BLaER1 (cell line): ENCODE measurements at regions not wholly inside any gene's neighbourhood (a gene's known extent, or its start where the extent isn't known, plus 50 kb on each side); places are given as distances from the start of the nearest gene placed in this dataset.

ENCODE experiments used
- H3K27ac ChIP-seq: shearing (Covaris generic); formaldehyde crosslinking; 2 replicates; pipeline ENCODE4 v1.8.1; 2022
- H3K27me3 ChIP-seq: shearing (Covaris generic); formaldehyde crosslinking; 2 replicates; pipeline ENCODE4 v1.8.1; 2022
- H3K36me3 ChIP-seq: shearing (Covaris generic); formaldehyde crosslinking; 2 replicates; pipeline ENCODE4 v1.8.1; 2022
- H3K4me1 ChIP-seq: shearing (Covaris generic); formaldehyde crosslinking; 2 replicates; pipeline ENCODE4 v1.8.1; 2022
- H3K4me2 ChIP-seq: shearing (Covaris generic); formaldehyde crosslinking; 2 replicates; pipeline ENCODE4 v1.8.1; 2022
- H3K4me3 ChIP-seq: shearing (Covaris generic); formaldehyde crosslinking; 2 replicates; pipeline ENCODE4 v1.8.1; 2022
- H3K9ac ChIP-seq: shearing (Covaris generic); formaldehyde crosslinking; 2 replicates; pipeline ENCODE4 v1.8.1; 2022
- H3K9me3 ChIP-seq: shearing (Covaris generic); formaldehyde crosslinking; 2 replicates; pipeline ENCODE4 v1.8.1; 2022
- H4K20me1 ChIP-seq: shearing (Covaris generic); formaldehyde crosslinking; 2 replicates; pipeline ENCODE4 v1.8.1; 2022
- Cebpa-rat ChIP-seq: shearing (Covaris generic); IDR thresholded peaks from 2 replicates; pipeline ENCODE4 v1.8.1; 2022

GRCh38 chr13:60328073-60328472 lies 68.9 kb upstream of the TDRD3 start:
- Histone ChIP-seq H3K4me2 (0 out of 2 replicates have a peak overlapping the region, but pooled peaks have one; percentile 3), H3K27ac (no peak overlapping the region), H4K20me1 (no peaks in the 10 kb centered on the region), H3K4me1 (peaks cover 9% of the 10 kb centered on the region), H3K9me3 (0 out of 2 replicates have a peak, but pooled peaks cover 3% of the 10 kb centered on the region), H3K9ac (no peak overlapping the region), H3K27me3 (no peaks in the 10 kb centered on the region), H3K4me3 (no peak overlapping the region), H3K36me3 (no peaks in the 10 kb centered on the region)
- no peak for TF ChIP-seq Cebpa-rat

- TF ChIP-seq Cebpa-rat, result no peak
- 0 out of 2 replicates have a peak, but pooled peaks cover 7% of the 10 kb centered on the region for H3K9me3 ChIP-seq
- H3K9ac ChIP-seq, result no peak overlapping the region
- no peak overlapping the region for H3K4me3 ChIP-seq
- no peaks in the 10 kb centered on the region for H3K36me3 ChIP-seq
- H3K27ac ChIP-seq, result no peak overlapping the region
- H4K20me1 ChIP-seq, result no peaks in the 10 kb centered on the region
- H3K27me3 ChIP-seq, result no peaks in the 10 kb centered on the region
- peaks cover 9% of the 10 kb centered on the region for H3K4me1 ChIP-seq
- no peak overlapping the region for H3K4me2 ChIP-seq
Measured at GRCh38 chr13:60329221-60329923, 67.6 kb upstream of the TDRD3 start.

GRCh38 chr13:60331249-60332012 lies 65.6 kb upstream of the TDRD3 start:
- no peak for TF ChIP-seq Cebpa-rat
- Histone ChIP-seq H4K20me1 (no peaks in the 10 kb centered on the region), H3K4me2 (no peak overlapping the region), H3K9me3 (0 out of 2 replicates have a peak, but pooled peaks cover 7% of the 10 kb centered on the region), H3K9ac (no peak overlapping the region), H3K36me3 (no peaks in the 10 kb centered on the region), H3K27ac (no peak overlapping the region), H3K27me3 (no peaks in the 10 kb centered on the region), H3K4me3 (no peak overlapping the region), H3K4me1 (peaks cover 9% of the 10 kb centered on the region)

- H3K4me2 ChIP-seq, result no peak overlapping the region
- no peak overlapping the region for H3K4me3 ChIP-seq
- no peaks in the 10 kb centered on the region for H4K20me1 ChIP-seq
- H3K36me3 ChIP-seq, result no peaks in the 10 kb centered on the region
- H3K9me3 ChIP-seq, result 0 out of 2 replicates have a peak, but pooled peaks cover 7% of the 10 kb centered on the region
- peaks cover 8% of the 10 kb centered on the region for H3K4me1 ChIP-seq
- no peak overlapping the region for H3K27ac ChIP-seq
- TF ChIP-seq Cebpa-rat, result no peak
- no peak overlapping the region for H3K9ac ChIP-seq
- no peaks in the 10 kb centered on the region for H3K27me3 ChIP-seq
Measured at GRCh38 chr13:60332682-60333081, 64.3 kb upstream of the TDRD3 start.

GRCh38 chr13:60334310-60334709 lies 62.7 kb upstream of the TDRD3 start:
- no peaks in the 10 kb centered on the region for H3K27me3 ChIP-seq
- H3K27ac ChIP-seq, result no peak overlapping the region

GRCh38 chr13:60335531-60335930 lies 61.5 kb upstream of the TDRD3 start:
- Histone ChIP-seq H3K36me3 (no peaks in the 10 kb centered on the region), H3K27me3 (no peaks in the 10 kb centered on the region), H3K4me3 (no peak overlapping the region), H3K9me3 (0 out of 2 replicates have a peak, but pooled peaks cover 7% of the 10 kb centered on the region), H3K4me2 (no peak overlapping the region), H3K9ac (no peak overlapping the region), H4K20me1 (no peaks in the 10 kb centered on the region), H3K27ac (no peak overlapping the region), H3K4me1 (no peaks in the 10 kb centered on the region)
- TF ChIP-seq Cebpa-rat, result no peak

More at GRCh38 chr13:60334310-60334709, 62.7 kb upstream of the TDRD3 start:
- TF ChIP-seq Cebpa-rat, result no peak
- no peak overlapping the region for H3K4me3 ChIP-seq
- no peak overlapping the region for H3K4me2 ChIP-seq
- 0 out of 2 replicates have a peak, but pooled peaks cover 7% of the 10 kb centered on the region for H3K9me3 ChIP-seq
- no peak overlapping the region for H3K9ac ChIP-seq
- no peaks in the 10 kb centered on the region for H4K20me1 ChIP-seq
- H3K36me3 ChIP-seq, result no peaks in the 10 kb centered on the region
- no peaks in the 10 kb centered on the region for H3K4me1 ChIP-seq

- Histone ChIP-seq H3K4me2 (no peak overlapping the region), H3K9me3 (0 out of 2 replicates have a peak, but pooled peaks cover under 1% of the 10 kb centered on the region), H4K20me1 (no peaks in the 10 kb centered on the region), H3K27ac (no peak overlapping the region), H3K27me3 (no peaks in the 10 kb centered on the region), H3K9ac (no peak overlapping the region), H3K36me3 (no peaks in the 10 kb centered on the region), H3K4me1 (no peaks in the 10 kb centered on the region), H3K4me3 (no peak overlapping the region)
- TF ChIP-seq Cebpa-rat, result no peak
Measured at GRCh38 chr13:60338754-60339153, 58.3 kb upstream of the TDRD3 start.

- Histone ChIP-seq H3K27me3 (no peaks in the 10 kb centered on the region), H3K36me3 (no peaks in the 10 kb centered on the region), H3K4me3 (no peak overlapping the region), H3K27ac (no peak overlapping the region), H3K9ac (no peak overlapping the region), H3K9me3 (no peaks in the 10 kb centered on the region), H3K4me1 (no peaks in the 10 kb centered on the region), H3K4me2 (no peak overlapping the region), H4K20me1 (no peaks in the 10 kb centered on the region)
- TF ChIP-seq Cebpa-rat, result no peak
Measured at GRCh38 chr13:60343978-60344377, 53.0 kb upstream of the TDRD3 start.

- Histone ChIP-seq H3K4me3 (no peak overlapping the region), H4K20me1 (no peaks in the 10 kb centered on the region), H3K27me3 (no peaks in the 10 kb centered on the region), H3K9me3 (no peaks in the 10 kb centered on the region), H3K4me1 (no peaks in the 10 kb centered on the region), H3K27ac (no peak overlapping the region), H3K36me3 (no peaks in the 10 kb centered on the region), H3K9ac (no peak overlapping the region), H3K4me2 (no peak overlapping the region)
- TF ChIP-seq Cebpa-rat, result no peak
Measured at GRCh38 chr13:60347174-60347573, 49.8 kb upstream of the TDRD3 start.
